ENCODE measurements at regions not wholly inside any gene's neighbourhood (a gene's known extent, or its start where the extent isn't known, plus 50 kb on each side); places are given as distances from the start of the nearest gene placed in this dataset.
A peak's percentile ranks its signal among the peaks of the same experiment; 100 is the strongest.

DNA sequence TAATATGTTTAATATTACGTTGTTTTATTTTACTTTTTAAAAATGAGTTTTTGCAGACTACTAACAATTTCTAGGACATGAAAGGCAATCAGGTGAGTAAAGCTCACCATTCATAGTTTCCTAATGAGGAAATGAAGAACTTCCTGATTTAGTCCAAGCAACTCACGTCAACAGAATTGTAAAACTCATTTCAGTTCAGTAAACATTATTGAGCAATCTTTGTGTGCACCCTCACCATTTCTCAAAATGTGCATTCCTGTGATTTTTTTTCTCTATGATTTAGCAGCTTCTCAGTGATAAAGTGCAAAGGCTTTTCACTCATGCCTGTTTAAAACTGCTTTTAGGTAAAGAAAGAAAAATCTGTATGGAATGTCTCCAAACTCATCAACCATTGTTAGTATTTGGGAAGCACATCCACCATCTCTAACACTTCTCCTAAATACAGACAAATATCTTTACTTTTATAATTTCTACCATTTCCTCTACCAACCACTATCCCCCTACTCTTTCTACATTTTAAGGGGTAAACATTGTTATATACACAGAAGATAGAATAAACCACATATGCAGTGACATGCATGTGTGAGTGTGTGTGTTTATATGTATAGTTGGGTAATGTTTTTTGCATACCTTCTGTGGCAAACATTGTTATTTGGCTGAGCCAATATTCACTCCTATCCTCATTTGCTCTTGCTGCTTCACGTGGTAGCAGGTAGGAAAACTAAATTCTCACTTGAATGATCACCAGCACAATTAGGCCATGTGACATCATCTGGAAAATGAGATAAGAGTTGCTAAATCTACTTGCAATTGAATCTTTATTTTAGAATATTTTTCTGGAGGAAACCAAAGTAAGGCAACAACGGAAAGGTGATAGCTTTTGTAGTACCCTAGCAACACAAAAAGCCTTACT lies 54.7 kb upstream of the PRDM8 start:
- FAIRE-seq (no peak), DNase-seq (ENCODE audit: low read depth) (peak; percentile 8)
- H3K9me3 ChIP-seq (ENCODE audit: insufficient read depth, low read depth, low read length), result no peaks in the 10 kb centered on the region
- peaks cover 1% of the 10 kb centered on the region for H3K4me1 Mint-ChIP-seq (ENCODE audit: low read depth, unreplicated experiment)
- H3K36me3 Mint-ChIP-seq (ENCODE audit: low read depth, unreplicated experiment), result no peaks in the 10 kb centered on the region
- H2AFZ ChIP-seq (ENCODE audit: low read depth, low read length), result no peak overlapping the region
- H3K4me3 Mint-ChIP-seq (ENCODE audit: unreplicated experiment), result no peak overlapping the region
- H3K9ac ChIP-seq (ENCODE audit: low read length), result no peak overlapping the region
- H3K79me2 ChIP-seq (ENCODE audit: insufficient read depth, low read length), result no peaks in the 10 kb centered on the region
- no peaks in the 10 kb centered on the region for H3K9me3 Mint-ChIP-seq (ENCODE audit: unreplicated experiment)
- H3K27me3 Mint-ChIP-seq (ENCODE audit: low read depth, unreplicated experiment), result no peaks in the 10 kb centered on the region
- no peaks in the 10 kb centered on the region for H3K27me3 ChIP-seq (ENCODE audit: insufficient read depth, low read length)
- no peaks in the 10 kb centered on the region for H4K20me1 ChIP-seq (ENCODE audit: insufficient read depth, low read length)
- H3K27ac Mint-ChIP-seq (ENCODE audit: unreplicated experiment), result no peak overlapping the region
- H3K4me3 ChIP-seq (ENCODE audit: insufficient read depth, low read depth, low read length), result no peak overlapping the region
- H3K4me1 ChIP-seq (ENCODE audit: insufficient read depth, low read length), result peaks cover 6% of the 10 kb centered on the region
- H3K27ac ChIP-seq (ENCODE audit: low read depth, low read length), result no peak overlapping the region
- TF ChIP-seq, protein P1, sequence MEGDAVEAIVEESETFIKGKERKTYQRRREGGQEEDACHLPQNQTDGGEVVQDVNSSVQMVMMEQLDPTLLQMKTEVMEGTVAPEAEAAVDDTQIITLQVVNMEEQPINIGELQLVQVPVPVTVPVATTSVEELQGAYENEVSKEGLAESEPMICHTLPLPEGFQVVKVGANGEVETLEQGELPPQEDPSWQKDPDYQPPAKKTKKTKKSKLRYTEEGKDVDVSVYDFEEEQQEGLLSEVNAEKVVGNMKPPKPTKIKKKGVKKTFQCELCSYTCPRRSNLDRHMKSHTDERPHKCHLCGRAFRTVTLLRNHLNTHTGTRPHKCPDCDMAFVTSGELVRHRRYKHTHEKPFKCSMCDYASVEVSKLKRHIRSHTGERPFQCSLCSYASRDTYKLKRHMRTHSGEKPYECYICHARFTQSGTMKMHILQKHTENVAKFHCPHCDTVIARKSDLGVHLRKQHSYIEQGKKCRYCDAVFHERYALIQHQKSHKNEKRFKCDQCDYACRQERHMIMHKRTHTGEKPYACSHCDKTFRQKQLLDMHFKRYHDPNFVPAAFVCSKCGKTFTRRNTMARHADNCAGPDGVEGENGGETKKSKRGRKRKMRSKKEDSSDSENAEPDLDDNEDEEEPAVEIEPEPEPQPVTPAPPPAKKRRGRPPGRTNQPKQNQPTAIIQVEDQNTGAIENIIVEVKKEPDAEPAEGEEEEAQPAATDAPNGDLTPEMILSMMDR (IDR thresholded peaks at IDR 0.05; ENCODE audit: insufficient read depth, low read depth, low read length), result no peak
- TF ChIP-seq EZH2 (IDR thresholded peaks at IDR 0.05; ENCODE audit: insufficient read depth, low read length), result no peak
- H3K36me3 ChIP-seq (ENCODE audit: insufficient read depth, low read length), result no peaks in the 10 kb centered on the region
- no peak overlapping the region for H3K4me2 ChIP-seq (ENCODE audit: low read length)

DNA sequence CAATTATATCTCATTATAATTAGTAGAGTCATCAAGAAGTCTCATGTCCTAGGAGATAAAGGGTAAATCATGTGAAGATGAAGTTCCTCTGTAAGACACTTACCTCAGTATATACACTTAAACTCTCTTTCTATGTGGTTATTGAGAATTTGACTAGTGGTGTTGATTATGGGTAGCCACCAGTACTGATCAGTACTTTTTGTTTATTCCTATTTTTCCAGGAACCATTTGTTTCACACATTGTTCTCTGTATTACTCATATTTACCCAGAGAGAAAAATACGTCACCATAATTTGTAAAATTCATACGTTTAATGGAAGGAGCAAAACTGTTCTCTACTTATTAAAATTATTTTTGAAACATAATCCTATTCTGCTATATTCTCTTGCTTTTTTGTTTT lies 55.8 kb upstream of the PRDM8 start:
- H3K9me3 ChIP-seq (ENCODE audit: insufficient read depth, low read depth, low read length), result no peaks in the 10 kb centered on the region
- no peaks in the 10 kb centered on the region for H3K79me2 ChIP-seq (ENCODE audit: insufficient read depth, low read length)
- no peaks in the 10 kb centered on the region for H3K36me3 ChIP-seq (ENCODE audit: insufficient read depth, low read length)
- no peaks in the 10 kb centered on the region for H3K27me3 Mint-ChIP-seq (ENCODE audit: low read depth, unreplicated experiment)
- H4K20me1 ChIP-seq (ENCODE audit: insufficient read depth, low read length), result no peaks in the 10 kb centered on the region
- H3K4me2 ChIP-seq (ENCODE audit: low read length), result no peak overlapping the region
- no peaks in the 10 kb centered on the region for H3K9me3 Mint-ChIP-seq (ENCODE audit: unreplicated experiment)
- H3K27ac ChIP-seq (ENCODE audit: low read depth, low read length), result no peak overlapping the region
- DNase-seq (ENCODE audit: low read depth) (no peak), FAIRE-seq (peak; percentile 58)
- peaks cover 6% of the 10 kb centered on the region for H3K4me1 ChIP-seq (ENCODE audit: insufficient read depth, low read length)
- no peak overlapping the region for H3K4me3 Mint-ChIP-seq (ENCODE audit: unreplicated experiment)
- H3K4me1 Mint-ChIP-seq (ENCODE audit: low read depth, unreplicated experiment), result peaks cover 1% of the 10 kb centered on the region
- no peaks in the 10 kb centered on the region for H3K27me3 ChIP-seq (ENCODE audit: insufficient read depth, low read length)
- TF ChIP-seq, protein P1 (IDR thresholded peaks at IDR 0.05; ENCODE audit: insufficient read depth, low read depth, low read length), result no peak
- TF ChIP-seq EZH2 (IDR thresholded peaks at IDR 0.05; ENCODE audit: insufficient read depth, low read length), result no peak
- no peak overlapping the region for H3K9ac ChIP-seq (ENCODE audit: low read length)
- H3K4me3 ChIP-seq (ENCODE audit: insufficient read depth, low read depth, low read length), result no peak overlapping the region
- H2AFZ ChIP-seq (ENCODE audit: low read depth, low read length), result no peak overlapping the region
- H3K36me3 Mint-ChIP-seq (ENCODE audit: low read depth, unreplicated experiment), result no peaks in the 10 kb centered on the region
- no peak overlapping the region for H3K27ac Mint-ChIP-seq (ENCODE audit: unreplicated experiment)

DNA sequence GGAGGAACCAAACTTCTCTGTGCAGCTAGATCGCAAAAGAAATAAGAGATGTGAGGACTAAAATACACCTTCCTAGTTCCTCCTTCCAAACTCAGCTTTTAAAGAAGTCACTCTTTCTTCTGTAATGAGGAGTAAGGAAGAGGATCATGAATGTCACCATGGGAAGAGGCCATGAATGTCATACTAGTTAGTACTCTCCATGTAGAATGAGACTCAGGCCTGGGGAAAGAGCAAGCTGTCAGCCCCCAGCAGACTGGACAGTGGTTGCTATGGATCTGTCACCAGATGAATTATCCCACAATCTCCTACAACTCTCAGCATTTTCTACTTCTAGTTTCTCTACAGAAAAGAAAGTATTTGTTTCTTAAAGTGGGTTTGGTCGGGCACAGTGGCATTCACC lies 57.1 kb upstream of the PRDM8 start:
- Mint-ChIP-seq H3K27me3 (ENCODE audit: low read depth, unreplicated experiment) (no peaks in the 10 kb centered on the region), H3K9me3 (ENCODE audit: unreplicated experiment) (no peaks in the 10 kb centered on the region), H3K4me3 (ENCODE audit: unreplicated experiment) (no peak overlapping the region), H3K36me3 (ENCODE audit: low read depth, unreplicated experiment) (no peaks in the 10 kb centered on the region), H3K4me1 (ENCODE audit: low read depth, unreplicated experiment) (peaks cover 1% of the 10 kb centered on the region), H3K27ac (ENCODE audit: unreplicated experiment) (no peak overlapping the region)
- Histone ChIP-seq H3K4me2 (ENCODE audit: low read length) (no peak overlapping the region), H3K9me3 (ENCODE audit: insufficient read depth, low read depth, low read length) (no peaks in the 10 kb centered on the region), H3K4me3 (ENCODE audit: insufficient read depth, low read depth, low read length) (no peak overlapping the region), H3K27ac (ENCODE audit: low read depth, low read length) (no peak overlapping the region), H3K4me1 (ENCODE audit: insufficient read depth, low read length) (peaks cover 7% of the 10 kb centered on the region), H3K9ac (ENCODE audit: low read length) (no peak overlapping the region), H2AFZ (ENCODE audit: low read depth, low read length) (no peak overlapping the region), H4K20me1 (ENCODE audit: insufficient read depth, low read length) (no peaks in the 10 kb centered on the region), H3K79me2 (ENCODE audit: insufficient read depth, low read length) (no peaks in the 10 kb centered on the region), H3K36me3 (ENCODE audit: insufficient read depth, low read length) (no peaks in the 10 kb centered on the region), H3K27me3 (ENCODE audit: insufficient read depth, low read length) (no peaks in the 10 kb centered on the region)
- FAIRE-seq (peak; percentile 29), DNase-seq (ENCODE audit: low read depth) (no peak)
- TF ChIP-seq, protein P1 (IDR thresholded peaks at IDR 0.05; ENCODE audit: insufficient read depth, low read depth, low read length), result no peak
- no peak for TF ChIP-seq EZH2 (IDR thresholded peaks at IDR 0.05; ENCODE audit: insufficient read depth, low read length)

All from astrocyte (in vitro differentiated cells and primary cell).